HG03108 (cell line): ENCODE measurements at regions not wholly inside any gene's neighbourhood (a gene's known extent, or its start where the extent isn't known, plus 50 kb on each side); places are given as distances from the start of the nearest gene placed in this dataset.
"Not testable (repeated sequence)": the region's sequence is repeated elsewhere in the genome, so short reads cannot be mapped to it uniquely, and the experiment has no call there.

Experiments
- ATAC-seq: cut with Tn5 transposase; IDR thresholded peaks from one replicate; pipeline ENCODE4 v1.9.1; 2021; ENCODE audit warnings: moderate library complexity; ENCODE audit not compliant: unreplicated experiment

DNA sequence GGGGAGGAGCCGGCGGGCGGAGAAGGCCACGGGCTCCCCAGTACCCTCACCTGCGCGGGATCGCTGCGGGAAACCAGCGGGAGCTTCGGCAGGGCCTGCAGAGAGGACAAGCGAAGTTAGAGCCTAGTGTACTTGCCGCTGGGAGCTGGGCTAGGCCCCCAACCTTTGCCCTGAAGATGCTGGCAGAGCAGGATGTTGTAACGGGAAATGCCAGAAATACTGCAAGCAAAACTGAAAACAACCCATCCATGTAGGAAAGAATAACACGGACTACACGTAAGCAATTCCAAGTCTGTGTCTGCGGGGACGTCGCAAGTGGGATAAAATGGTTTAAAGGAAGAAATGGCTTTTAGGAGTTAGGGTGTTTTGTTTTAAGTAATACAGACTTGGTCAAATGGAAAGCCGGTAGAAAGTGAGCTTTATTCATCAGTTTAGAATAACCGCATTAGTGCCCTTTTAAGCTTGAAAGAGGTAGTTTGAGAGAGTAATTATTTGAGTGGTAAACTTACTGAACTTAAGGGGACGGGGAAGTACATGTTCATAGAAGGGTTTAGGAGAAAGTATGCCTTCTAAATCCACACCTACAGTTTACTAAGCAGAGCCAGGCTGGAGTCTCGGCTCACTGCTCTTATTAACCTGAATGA lies 121.3 kb upstream of the NIPA1 start:
- ATAC-seq = not testable (repeated sequence)

DNA sequence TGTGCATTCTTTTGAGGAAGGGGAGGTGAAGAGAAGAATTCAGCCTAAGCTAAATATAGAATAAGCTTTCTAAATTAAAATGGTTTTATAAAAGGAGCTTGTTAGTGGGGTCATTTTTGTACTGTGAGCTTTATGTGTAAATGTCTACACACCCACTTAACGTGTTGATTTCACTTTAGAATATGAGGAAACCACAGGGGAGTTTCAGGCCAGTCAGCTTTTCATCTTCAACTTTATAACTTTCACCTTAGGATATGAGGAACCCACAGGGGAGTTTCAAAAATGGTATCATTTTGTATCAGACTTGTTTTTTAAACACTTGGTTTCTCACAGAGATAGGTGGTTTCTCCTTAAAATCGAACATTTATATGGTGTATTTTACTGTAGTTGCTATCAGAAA lies 120.7 kb upstream of the NIPA1 start:
- ATAC-seq = not testable (repeated sequence)

DNA sequence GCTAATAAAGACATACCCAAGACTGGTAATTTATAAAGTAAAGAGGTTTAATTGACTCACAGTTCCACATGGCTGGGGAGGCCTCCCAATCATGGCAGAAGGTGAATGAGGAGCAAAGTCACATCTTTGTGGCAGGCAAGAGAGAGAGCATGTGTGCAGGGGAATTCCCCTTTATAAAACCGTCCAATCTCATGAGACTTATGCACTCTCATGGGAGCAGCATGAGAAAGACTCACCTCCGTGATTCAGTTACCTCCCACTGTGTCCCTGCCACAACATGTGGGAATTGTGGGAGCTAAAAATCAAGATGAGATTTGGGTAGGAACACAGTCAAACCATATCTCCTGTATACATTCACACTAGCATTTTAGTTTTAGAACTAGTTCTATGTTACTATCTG lies 101.7 kb upstream of the NIPA1 start:
- ATAC-seq = not testable (repeated sequence)

DNA sequence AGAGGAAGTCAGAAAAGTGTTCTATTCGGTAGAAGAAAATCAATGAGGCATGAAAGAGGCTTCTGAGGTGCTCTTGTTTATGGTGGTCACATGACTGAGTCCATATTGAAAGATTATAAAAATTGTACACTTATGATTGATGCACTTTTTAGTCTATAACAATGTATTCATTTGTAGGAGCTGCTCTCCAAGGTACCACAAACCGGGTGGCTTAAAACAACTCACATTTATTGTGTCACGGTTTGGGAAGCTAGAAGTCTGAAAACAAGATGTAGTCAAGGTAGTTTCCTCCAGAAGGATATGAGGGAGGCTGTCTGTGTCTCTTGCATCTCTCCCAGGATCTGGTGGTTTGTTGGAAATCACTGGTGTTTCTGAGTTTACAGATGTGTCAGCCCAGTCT lies 86.6 kb upstream of the NIPA1 start:
- ATAC-seq = not testable (repeated sequence)

DNA sequence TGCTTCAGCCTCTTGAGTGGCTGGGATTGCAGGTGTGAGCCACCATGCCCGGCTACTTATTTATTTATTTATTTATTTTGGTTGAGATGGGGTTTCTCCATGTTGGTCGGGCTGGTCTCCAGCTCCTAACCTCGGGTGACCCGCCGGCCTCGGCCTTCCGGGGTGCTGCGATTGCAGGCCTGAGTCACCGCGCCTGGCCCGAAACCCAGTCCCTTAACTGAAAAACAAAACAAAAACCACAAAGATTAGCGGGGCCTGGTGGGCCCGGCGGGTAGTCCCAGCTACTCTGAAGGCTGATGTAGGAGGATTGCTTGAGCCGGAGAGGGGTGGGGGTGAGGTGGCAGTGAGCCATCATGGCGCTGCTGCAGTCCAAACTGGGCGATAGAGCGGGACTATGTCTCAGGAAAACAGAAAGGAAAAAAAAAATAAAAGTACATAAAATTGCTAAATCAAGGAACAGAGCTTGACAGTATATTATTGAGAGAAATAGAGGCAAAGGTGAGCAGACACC lies 75.6 kb upstream of the NIPA1 start:
- not testable (repeated sequence) for ATAC-seq

DNA sequence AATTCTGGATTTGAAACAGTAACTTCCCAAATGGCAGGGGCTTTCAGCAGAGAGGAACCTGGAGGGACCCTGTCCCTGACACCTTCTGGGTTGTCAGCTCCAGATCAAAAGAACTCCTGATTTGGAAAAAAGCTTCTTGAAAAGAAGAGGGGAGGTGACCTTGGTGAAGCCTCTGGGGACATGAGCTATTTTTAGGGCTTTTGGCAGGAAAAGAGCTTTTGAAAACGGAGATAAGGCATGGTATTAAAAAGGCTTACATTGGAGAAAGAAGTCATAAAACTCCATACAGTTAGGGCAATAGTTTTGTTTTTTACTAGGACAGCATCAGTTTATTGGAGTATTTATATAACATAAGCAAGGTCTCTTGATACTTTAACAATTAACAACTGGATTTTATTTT lies 72.5 kb upstream of the NIPA1 start:
- not testable (repeated sequence) for ATAC-seq

DNA sequence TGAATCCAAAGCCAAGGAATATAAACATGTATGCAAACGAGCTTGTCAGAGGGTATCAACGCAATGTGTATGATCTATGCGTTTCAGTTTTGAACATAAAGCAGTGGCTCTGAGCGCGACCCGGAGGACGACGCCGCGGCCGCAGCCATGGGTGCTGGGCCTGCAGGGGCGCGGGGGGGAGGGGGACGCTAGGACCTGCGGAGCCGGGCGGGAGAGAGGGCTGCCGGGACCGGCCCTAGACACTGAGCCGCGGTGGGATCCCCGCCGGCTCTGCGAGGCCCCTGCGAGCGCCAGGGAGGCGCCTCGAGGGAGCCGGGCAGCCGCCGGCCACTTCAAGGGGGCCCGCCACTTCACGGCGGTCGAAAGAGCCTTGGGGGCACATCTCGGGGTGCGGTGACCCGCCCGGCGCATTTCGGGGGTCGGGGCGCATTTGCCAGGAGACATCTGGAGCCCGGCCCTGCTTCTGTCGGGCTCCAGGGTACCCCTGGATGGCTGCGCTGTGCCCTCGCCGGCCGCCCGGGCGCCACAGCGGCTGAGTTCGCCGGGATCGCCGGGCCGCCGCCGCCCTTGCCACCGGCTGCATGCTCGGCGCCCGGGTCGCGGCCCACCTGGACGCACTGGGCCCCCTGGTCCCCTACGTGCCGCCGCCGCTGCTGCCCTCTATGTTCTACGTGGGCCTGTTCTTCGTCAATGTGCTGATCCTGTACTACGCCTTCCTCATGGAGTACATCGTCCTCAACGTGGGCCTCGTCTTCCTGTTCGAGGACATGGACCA lies 71.9 kb upstream of the NIPA1 start:
- ATAC-seq = not testable (repeated sequence)

DNA sequence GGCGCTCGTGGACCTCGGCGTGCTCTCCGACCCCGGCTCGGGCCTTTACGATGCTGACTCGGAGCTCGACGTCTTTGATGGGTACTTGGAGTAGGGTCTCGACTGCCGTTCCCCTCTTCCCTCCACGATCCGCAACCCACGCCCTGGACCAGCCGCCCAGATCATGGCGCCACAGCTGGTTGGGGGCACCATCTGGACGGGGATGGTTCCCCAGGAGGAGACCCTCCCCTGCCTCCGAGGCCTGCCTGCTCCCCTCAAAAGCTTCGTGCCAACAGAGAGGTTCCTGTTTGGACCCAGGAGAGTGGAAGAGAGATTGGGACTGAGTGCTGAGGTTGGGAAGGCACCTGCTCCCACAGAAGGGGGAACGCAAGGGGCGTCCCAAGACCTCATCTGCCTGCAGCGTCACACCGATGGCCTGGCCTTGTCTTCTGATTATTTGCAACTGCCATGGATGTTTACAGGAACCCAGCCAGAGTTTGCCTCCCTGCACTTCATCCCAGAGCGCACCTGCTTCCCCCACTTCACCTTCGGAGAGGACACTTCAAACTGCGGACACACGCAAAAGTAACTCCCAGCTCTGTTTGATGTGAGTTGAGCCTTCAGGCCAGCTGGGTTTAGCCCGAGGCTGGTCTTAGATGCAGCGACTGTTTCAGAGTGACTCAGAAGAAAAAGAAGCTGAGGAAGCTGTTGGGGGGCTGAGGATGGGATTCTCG lies 71.2 kb upstream of the NIPA1 start:
- ATAC-seq = not testable (repeated sequence)

DNA sequence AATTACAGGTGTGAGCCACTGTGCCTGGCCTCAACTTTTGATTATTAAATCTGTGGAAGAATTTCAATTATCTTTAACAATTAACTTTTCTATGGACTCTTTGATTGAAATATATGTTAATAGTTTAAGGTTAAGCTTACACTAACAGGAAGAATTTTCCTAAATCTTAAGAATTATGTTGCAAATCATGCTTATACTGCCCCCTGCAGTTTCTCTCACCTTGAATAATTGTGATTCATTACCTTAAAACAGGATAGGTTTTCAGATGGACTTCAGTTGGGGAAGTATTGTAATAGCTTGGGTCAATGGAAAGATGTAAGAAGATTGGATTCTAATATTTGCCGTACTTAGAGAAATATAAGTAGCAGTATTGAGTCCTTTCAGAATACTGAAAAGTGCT lies 66.5 kb upstream of the NIPA1 start:
- ATAC-seq = not testable (repeated sequence)

DNA sequence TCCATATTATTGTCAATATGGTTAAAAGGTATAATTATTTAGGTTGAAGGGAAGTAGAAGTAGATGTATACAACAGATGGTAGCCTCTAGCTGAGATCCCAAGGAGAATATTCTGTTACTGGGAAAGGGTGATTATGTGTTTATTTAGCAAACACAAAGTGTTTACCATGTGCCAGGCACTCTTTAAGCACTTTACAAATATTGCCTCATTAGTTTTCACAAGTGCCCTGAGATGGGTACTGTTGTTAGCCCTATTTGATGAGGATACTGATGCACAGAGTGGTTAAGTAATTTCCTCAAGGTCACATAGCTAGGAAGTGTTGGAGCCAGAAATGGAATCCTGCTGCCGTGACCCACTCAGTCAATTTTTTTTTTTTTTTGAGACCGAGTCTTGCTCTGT lies 60.3 kb upstream of the NIPA1 start:
- ATAC-seq = not testable (repeated sequence)

DNA sequence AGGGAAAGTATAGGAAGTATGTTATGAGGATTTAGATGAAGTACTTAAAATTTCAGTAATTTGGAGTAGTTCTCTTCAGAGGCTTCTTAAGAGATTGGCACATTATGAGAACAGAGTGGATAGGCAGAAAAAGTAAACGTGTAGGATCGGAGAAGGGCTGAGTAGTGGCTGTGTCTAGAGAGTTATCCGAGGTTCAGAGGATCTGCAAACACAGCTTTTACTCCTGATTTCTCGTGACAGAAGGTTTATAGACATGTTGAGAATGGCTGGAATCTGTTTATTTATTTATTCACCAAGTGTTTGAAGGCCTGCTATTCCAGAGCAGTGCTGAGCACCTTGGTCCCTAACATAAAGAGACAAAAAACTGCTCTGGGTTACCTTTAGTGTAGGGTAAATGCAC lies 51.4 kb upstream of the NIPA1 start:
- ATAC-seq = not testable (repeated sequence)

DNA sequence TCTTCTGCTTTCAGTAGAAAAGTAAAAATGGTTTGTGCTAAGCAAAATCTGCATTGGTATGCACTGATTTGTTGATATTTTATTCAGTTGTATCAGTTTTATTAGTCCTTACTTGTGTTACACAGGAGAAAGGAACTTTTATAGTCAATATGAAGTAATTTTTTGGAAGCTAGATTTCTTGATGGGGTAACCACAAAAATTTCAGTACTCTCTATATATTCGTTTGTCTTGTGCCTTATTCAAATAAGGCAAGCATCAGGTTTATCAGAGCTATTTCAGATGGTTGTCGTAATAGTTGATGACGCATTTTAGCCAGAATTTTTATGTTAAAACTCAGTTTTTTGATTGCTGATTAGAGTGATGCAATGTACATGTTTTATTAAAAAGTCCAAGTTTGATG lies 50.7 kb upstream of the NIPA1 start:
- ATAC-seq = no peak

DNA sequence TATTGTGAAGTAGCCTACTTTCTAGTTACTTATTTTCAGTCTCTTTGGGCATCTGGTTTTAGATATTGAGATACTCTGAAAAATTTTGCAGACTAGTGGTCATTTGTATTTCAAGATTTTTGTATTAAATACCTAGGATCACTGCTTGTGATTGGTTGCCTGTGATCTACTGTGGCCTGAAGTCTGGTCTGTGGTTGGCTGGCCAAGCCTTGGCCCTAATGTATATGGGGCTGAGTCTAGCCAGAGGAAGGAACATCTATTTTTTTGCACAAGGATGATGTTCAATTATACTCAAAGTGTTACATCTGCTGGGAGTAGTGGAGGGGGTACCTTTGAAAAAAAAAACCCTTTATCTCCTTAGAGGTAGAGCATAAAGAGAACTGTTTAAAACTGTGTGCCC lies 50.2 kb upstream of the NIPA1 start:
- not testable (repeated sequence) for ATAC-seq
